ENCODE measurements at regions not wholly inside any gene's neighbourhood (a gene's known extent, or its start where the extent isn't known, plus 50 kb on each side); places are given as distances from the start of the nearest gene placed in this dataset.

- TF ChIP-seq, protein P1, sequence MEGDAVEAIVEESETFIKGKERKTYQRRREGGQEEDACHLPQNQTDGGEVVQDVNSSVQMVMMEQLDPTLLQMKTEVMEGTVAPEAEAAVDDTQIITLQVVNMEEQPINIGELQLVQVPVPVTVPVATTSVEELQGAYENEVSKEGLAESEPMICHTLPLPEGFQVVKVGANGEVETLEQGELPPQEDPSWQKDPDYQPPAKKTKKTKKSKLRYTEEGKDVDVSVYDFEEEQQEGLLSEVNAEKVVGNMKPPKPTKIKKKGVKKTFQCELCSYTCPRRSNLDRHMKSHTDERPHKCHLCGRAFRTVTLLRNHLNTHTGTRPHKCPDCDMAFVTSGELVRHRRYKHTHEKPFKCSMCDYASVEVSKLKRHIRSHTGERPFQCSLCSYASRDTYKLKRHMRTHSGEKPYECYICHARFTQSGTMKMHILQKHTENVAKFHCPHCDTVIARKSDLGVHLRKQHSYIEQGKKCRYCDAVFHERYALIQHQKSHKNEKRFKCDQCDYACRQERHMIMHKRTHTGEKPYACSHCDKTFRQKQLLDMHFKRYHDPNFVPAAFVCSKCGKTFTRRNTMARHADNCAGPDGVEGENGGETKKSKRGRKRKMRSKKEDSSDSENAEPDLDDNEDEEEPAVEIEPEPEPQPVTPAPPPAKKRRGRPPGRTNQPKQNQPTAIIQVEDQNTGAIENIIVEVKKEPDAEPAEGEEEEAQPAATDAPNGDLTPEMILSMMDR (IDR thresholded peaks at IDR 0.05; ENCODE audit: insufficient read depth, low read length) = no peak
- DNase-seq (ENCODE audit: low read depth) = no peak
- no peak overlapping the region for H3K4me3 ChIP-seq (ENCODE audit: low read depth, low read length)
Measured at GRCh38 chr5:67344870-67345269, 148.3 kb upstream of the CD180 start.

GRCh38 chr5:67343835-67344234, 147.2 kb upstream of the CD180 start:
- no peak overlapping the region for H3K4me3 ChIP-seq (ENCODE audit: low read depth, low read length)
- TF ChIP-seq, protein P1 (IDR thresholded peaks at IDR 0.05; ENCODE audit: insufficient read depth, low read length) = no peak
- no peak for DNase-seq (ENCODE audit: low read depth)

- DNase-seq (ENCODE audit: low read depth) = no peak
- no peak overlapping the region for H3K4me3 ChIP-seq (ENCODE audit: low read depth, low read length)
- TF ChIP-seq, protein P1 (IDR thresholded peaks at IDR 0.05; ENCODE audit: insufficient read depth, low read length) = no peak
Measured at GRCh38 chr5:67341478-67341877, 144.9 kb upstream of the CD180 start.

- TF ChIP-seq, protein P1 (IDR thresholded peaks at IDR 0.05; ENCODE audit: insufficient read depth, low read length) = no peak
- H3K4me3 ChIP-seq (ENCODE audit: low read depth, low read length) = no peak overlapping the region
- no peak for DNase-seq (ENCODE audit: low read depth)
Measured at GRCh38 chr5:67339219-67339767, 142.7 kb upstream of the CD180 start.

DNA sequence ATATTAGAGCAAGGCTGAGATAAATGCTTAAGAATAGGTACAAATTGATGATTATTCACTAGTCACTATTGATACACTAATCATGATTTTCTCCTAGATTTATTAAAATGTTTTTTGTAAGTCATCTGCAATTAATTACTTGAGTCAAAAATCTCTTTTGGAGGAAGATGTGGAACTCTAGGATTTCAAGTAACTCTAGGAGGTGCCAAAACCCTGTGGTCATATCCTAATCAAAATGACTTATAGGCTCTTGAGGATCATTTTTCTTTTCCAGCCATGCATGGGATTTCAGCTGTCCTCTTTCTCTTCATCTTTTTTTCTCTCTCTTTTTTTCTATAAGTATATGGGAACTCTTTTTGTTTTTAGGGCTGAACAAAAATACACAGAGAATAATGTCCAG, 141.8 kb upstream of the CD180 start:
- peak; percentile 49 for DNase-seq (ENCODE audit: low read depth)

GRCh38 chr5:67337751-67338150, 141.2 kb upstream of the CD180 start:
- TF ChIP-seq, protein P1 (IDR thresholded peaks at IDR 0.05; ENCODE audit: insufficient read depth, low read length) = no peak
- no peak overlapping the region for H3K4me3 ChIP-seq (ENCODE audit: low read depth, low read length)
- no peak for DNase-seq (ENCODE audit: low read depth)

More for the DNA sequence above, 141.8 kb upstream of the CD180 start:
- TF ChIP-seq, protein P1 (IDR thresholded peaks at IDR 0.05; ENCODE audit: insufficient read depth, low read length) = no peak
- H3K4me3 ChIP-seq (ENCODE audit: low read depth, low read length) = no peak overlapping the region

DNA sequence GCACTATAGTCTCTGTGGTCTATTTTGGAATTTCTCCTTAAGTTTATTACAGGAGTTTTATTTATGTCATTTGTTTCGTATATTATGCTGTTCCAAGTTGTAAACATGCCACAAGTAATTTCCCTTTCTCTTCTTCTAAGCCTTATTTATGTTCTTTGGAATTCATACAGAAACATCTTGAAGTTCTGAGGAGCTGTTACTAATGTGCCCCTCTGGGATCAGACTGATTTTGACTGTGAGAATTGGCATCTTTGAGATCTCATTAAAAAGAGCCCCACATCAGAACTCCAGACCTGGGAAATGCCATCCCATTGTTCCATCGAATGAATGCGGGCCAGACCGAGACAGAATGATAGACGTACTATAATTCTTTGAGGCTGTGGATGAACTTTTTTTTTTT, 138.8 kb upstream of the CD180 start:
- TF ChIP-seq, protein P1 (IDR thresholded peaks at IDR 0.05; ENCODE audit: insufficient read depth, low read length) = no peak
- no peak for DNase-seq (ENCODE audit: low read depth)
- no peak overlapping the region for H3K4me3 ChIP-seq (ENCODE audit: low read depth, low read length)

All from fibroblast of the aortic adventitia (primary cell).